Motor neuron (in vitro differentiated cells): ENCODE measurements at regions not wholly inside any gene's neighbourhood (a gene's known extent, or its start where the extent isn't known, plus 50 kb on each side); places are given as distances from the start of the nearest gene placed in this dataset.
"Not testable (repeated sequence)": the region's sequence is repeated elsewhere in the genome, so short reads cannot be mapped to it uniquely, and the experiment has no call there.

Source experiments
- ATAC-seq, 8 experiments: fragments of 200-7000 bp; cut with Tn5 transposase; replicated peaks in 6 of 8; 2 replicates each; pipeline ENCODE4 v1.8.0; 2021; ENCODE audit warnings: mild to moderate bottlenecking in 8 of 8, moderate library complexity in 8 of 8
- H3K27ac ChIP-seq, 2 donors: fragments of 250-450 bp; sonication (Bioruptor Pico); 2 replicates each; pipeline ENCODE4 v1.9.0; 2021; ENCODE audit warnings: antibody characterized with exemption in 2 of 2, mild to moderate bottlenecking in 2 of 2, moderate library complexity in 1 of 2
- H3K4me1 ChIP-seq, 2 donors: fragments of 250-450 bp; sonication (Bioruptor Pico); replicated peaks in 1 of 2; 2 replicates each; pipeline ENCODE4 v1.6.1; 2021; ENCODE audit warnings: antibody characterized with exemption in 2 of 2, mild to moderate bottlenecking in 2 of 2, moderate library complexity in 1 of 2
- H3K4me3 ChIP-seq, 5 donors: fragments of 250-450 bp; sonication (Bioruptor Pico); 2 replicates each; pipeline ENCODE4 v1.9.0; 2021; ENCODE audit warnings: antibody characterized with exemption in 5 of 5, mild to moderate bottlenecking in 5 of 5, moderate library complexity in 4 of 5
- WGBS, 10 experiments: fragments of 450-650 bp; shearing (Covaris generic); methylation state at CpG; one replicate each; pipeline ENCODE4 v1.0.0; 2022; 5-methylcytosine and 5-hydroxymethylcytosine counted together
- in situ Hi-C, 9 experiments: fragments of 400-800 bp; cut with MboI; loops; one replicate each; pipeline ENCODE4 v1.15.0; 2021; ENCODE audit warnings: low sequenced_read_pairs in 9 of 9, low pct_unique_long_range_greater_than_20kb in 2 of 9; ENCODE audit not compliant: unreplicated experiment in 9 of 9

- ATAC-seq, result no peak
- 20 to 90% (median 63%) methylated on average over 1 to 12 of the region's 12 CpGs; no CpG with 5 or more reads in 3 of the 10 experiments for WGBS, 10 experiments
- in situ Hi-C loops, result no loop called here
- Histone ChIP-seq H3K27ac (no peak overlapping the region), H3K4me1 (no peaks in the 10 kb centered on the region), H3K4me3 (no peak overlapping the region)
These were observed 142.0 kb downstream of the RTP5 start for GRCh38 chr2:242011516-242011915.

- Histone ChIP-seq H3K27ac (no peak overlapping the region), H3K4me1 (no peaks in the 10 kb centered on the region), H3K4me3 (no peak overlapping the region)
- no peak for ATAC-seq
- WGBS, 10 experiments, result 64 to 100% (median 89%) methylated on average over 1 to 28 of the region's 40 CpGs
- in situ Hi-C loops, result no loop called here
These were observed 142.6 kb downstream of the RTP5 start for GRCh38 chr2:242011991-242012764.

DNA sequence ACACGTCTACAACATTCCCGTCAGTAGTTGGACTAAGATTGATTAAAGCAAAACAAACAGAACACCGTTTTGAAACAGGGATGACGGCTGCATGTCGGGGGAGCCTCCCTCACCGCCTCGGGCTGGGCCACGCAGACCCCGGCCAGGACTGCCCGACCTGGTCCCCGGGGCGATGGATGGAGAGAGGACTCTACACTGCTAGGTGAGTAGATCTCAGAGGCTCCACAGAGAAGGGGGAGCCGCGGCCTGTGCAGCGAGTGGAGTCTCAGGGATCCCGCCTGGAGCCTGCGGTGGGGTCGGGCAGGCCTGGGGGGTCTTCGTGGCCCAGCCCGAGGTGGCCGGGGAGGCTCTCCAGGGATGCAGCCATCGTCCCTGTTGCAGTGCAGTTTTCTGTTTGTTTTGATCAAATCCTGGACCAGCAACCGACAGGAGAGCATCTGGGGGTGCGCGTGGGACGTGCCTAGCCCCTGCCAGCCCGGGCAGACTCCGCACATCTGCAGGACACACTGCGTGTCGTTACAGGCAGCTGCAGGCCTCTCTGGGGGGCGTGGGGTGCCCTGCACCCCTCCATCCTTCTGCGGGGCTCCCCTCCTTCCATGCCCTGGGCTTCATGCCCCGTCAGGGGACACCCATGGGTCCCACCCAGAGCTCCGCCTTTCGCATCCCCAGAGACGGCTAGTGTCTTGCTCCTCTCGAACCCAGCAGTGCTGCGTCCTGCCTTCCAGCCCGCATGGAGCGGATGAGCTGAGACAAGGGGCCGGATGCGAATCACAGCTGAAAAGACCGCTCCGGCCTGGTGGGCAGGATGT lies 143.6 kb downstream of the RTP5 start:
- no peak overlapping the region for H3K4me3 ChIP-seq
- 63 to 85% (median 79%) methylated on average over 1 to 12 of the region's 44 CpGs; no CpG with 5 or more reads in 3 of the 10 experiments for WGBS, 10 experiments
- no peak for ATAC-seq
- H3K27ac ChIP-seq, result no peak overlapping the region
- H3K4me1 ChIP-seq, result no peaks in the 10 kb centered on the region
- in situ Hi-C loops, result no loop called here

DNA sequence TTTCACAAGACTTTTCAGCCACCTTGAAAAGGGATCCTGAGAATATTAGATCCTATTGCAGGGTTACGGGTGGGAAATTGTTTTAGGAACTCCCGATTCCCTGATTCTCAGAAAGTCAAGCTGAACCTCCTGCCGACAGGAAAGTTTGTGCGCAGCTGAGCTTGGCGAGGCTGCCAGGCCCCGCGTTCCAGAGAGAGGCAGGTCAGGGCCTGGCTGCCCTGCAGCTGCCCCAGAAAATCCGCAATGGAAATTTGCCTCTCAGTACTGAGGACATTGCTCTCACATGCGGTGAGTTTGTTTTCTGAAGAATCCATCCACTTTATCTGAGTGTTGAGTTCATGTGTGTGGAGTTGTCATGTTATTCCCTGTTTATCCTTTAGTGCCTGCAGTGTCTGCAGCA lies 144.2 kb downstream of the RTP5 start:
- in situ Hi-C loops, result no loop called here
- Histone ChIP-seq H3K4me1 (no peaks in the 10 kb centered on the region), H3K4me3 (no peak overlapping the region), H3K27ac (no peak overlapping the region)
- WGBS, 10 experiments, result 48 to 80% (median 63%) methylated on average over 1 to 8 of the region's 9 CpGs; no CpG with 5 or more reads in 2 of the 10 experiments
- ATAC-seq, result peak in 1 of 8 experiments; percentile 28

DNA sequence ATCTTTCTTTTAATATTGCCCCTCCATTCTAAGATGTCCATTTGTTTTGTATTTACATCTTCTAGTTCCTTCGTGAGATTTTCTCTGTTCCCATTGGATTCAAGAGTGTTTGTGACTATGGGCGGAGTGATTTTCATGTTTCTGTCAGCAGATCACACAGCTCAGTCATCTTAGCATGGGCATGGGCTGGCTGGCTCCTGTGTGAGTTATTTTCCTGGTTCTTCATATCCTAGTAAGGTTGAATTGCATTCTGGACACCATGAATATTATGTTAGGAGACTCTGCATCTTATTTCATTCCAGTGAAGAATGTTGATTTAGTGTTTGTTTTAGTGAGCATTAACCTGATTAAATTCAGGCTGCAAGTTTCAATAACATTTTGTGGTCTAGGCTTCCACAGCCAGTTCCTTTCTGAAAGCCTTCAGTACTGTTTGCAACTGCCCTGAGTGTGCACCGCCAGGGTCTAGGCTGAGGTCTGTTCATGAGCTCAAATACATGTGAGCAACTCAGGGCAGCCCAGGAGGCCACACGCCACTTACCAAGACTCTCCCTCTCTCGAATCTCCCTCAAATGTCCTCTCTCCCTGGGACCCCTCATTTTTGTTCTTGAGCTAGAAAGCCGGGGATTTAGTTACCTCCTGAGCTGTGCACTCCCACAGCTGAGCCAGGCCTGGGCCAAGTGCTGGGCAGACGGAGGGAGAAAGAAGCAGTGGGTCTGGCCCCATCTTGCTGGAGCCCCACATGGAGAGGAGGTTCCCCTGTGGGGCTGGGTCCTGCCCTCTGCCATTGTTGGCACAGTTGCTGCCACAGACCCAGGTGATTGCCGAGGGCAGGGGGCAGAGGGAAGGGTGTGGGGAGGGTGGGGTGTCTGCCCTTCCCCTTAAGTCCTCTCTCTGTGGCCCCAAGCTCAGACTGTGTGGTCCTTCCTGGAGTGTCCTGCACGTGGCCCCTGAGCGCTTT lies 145.9 kb downstream of the RTP5 start:
- no peak overlapping the region for H3K4me3 ChIP-seq
- in situ Hi-C loops, result no loop called here
- no peak overlapping the region for H3K27ac ChIP-seq
- no peaks in the 10 kb centered on the region for H3K4me1 ChIP-seq
- ATAC-seq, result peak in 3 of 8 experiments; percentile 54 to 82 (median 56)
- 43 to 83% (median 67%) methylated on average over 2 to 5 of the region's 10 CpGs for WGBS, 10 experiments

GRCh38 chr2:242017086-242017485 lies 147.6 kb downstream of the RTP5 start:
- Histone ChIP-seq H3K27ac (no peak overlapping the region), H3K4me1 (no peaks in the 10 kb centered on the region), H3K4me3 (no peak overlapping the region)
- in situ Hi-C loops, result no loop called here
- WGBS, 10 experiments, result 61 to 93% (median 75%) methylated on average over 1 to 6 of the region's 10 CpGs; no CpG with 5 or more reads in 3 of the 10 experiments
- ATAC-seq, result no peak

- ATAC-seq, in situ Hi-C loops, H3K4me3 ChIP-seq, H3K4me1 ChIP-seq, H3K27ac ChIP-seq: not testable (repeated sequence)
- 60 to 100% (median 84%) methylated on average over 1 to 7 of the region's 10 CpGs; no CpG with 5 or more reads in 5 of the 10 experiments for WGBS, 10 experiments
These were observed 148.9 kb downstream of the RTP5 start for GRCh38 chr2:242018416-242018815.

DNA sequence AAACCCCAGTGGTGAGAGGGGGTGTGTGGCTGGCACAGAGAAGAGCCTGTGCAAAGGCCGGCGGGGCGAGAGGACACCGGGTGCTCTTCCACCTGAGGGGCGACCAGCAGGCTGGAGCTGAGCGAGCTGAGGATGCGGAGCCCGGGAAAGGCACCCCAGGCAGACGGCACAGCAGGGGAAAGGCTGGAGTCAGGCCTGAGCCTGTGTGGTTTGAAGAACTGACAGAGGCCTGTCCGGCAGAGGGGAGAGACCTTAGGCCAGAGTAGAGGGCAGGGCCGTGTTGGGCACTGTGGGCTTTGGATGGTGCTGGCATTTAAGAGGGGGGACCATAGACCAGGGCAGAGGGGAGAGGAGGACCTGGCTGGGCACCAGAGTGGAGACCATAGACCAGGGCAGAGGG lies 149.8 kb downstream of the RTP5 start:
- WGBS, 10 experiments, result 50 to 80% methylated on average over 1 to 2 of the region's 11 CpGs; no CpG with 5 or more reads in 8 of the 10 experiments
- H3K27ac ChIP-seq, result no peak overlapping the region
- in situ Hi-C loops, result no loop called here
- H3K4me1 ChIP-seq, result no peaks in the 10 kb centered on the region
- no peak overlapping the region for H3K4me3 ChIP-seq
- no peak for ATAC-seq

DNA sequence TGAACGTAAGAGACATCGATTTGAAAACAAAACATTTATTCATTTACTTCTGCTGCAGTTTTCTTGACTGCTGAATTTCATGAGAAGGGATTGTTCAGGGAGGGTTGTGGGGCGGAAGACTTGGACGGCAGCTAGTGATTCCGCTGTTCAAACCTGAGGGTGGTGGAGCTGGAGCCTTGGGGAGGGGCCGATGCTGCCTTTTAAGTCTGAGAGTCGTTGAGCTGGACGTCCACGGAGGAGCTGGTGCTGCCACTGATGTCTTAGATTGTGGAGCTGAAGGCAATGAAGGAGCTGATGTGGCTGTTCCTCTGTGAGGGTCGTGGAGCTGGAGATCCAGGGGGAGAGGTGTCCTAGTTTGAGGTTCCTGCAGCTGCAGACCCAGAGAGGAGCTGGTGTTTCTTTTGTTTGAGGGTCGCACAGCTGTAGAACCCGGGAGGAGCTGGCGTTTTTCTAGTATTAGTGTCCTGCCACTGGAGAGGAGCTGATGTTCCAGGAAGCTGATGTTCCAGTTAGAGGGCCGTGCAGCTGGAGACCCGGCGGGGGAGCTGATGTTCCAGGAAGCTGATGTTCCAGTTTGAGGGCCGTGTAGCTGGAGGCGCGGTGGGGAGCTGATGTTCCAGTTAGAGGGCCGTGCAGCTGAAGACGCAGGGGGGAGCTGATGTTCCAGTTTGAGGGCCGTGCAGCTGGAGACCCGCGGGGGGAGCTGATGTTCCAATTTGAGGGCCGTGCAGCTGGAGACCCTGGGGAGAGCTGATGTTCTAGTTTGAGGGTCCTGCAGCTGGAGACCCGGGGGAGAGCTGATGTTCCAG lies 150.9 kb downstream of the RTP5 start:
- 21 to 85% (median 73%) methylated on average over 4 to 13 of the region's 26 CpGs; no CpG with 5 or more reads in 1 of the 10 experiments for WGBS, 10 experiments
- Histone ChIP-seq H3K4me3 (no peak overlapping the region), H3K27ac (no peak overlapping the region), H3K4me1 (no peaks in the 10 kb centered on the region)
- in situ Hi-C loops, result no loop called here
- peak in 3 of 8 experiments; percentile 77 to 87 (median 84) for ATAC-seq

DNA sequence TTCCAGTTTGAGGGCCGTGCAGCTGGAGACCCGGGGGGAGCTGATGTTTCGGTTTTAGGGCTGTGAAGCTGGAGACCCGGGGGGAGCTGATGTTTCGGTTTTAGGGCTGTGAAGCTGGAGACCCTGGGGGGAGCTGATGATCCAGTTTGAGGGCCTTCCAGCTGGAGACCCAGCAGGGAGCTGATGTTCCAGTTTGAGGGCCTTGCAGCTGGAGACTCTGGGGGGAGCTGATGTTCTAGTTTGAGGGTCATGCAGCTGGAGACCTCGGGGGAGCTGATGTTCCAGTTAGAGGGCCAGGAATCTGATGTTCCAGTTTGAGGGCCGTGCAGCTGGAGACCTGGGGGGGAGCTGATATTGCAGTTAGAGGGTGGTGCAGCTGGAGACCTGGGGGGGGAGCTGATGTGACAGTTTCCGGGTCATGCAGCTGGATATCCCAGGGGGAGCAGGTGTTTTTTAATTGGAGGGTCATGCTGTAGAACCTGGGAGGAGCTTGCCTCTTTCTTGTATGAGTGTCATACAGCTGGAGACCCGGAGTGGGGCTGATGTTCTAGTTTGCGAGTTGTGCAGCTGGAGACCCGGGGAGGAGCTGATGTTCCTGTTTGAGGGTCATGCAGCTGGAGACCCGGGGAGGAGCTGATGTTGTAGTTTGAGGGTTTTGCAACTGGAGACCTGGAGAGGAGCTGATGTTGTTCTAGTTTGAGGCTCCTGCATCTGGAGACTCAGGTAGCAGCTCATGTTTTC lies 153.2 kb downstream of the RTP5 start:
- Histone ChIP-seq H3K27ac (no peak overlapping the region), H3K4me3 (no peak overlapping the region), H3K4me1 (no peaks in the 10 kb centered on the region)
- in situ Hi-C loops, result no loop called here
- WGBS, 10 experiments, result 22 to 100% (median 49%) methylated on average over 1 to 5 of the region's 12 CpGs; no CpG with 5 or more reads in 4 of the 10 experiments
- ATAC-seq, result no peak

- Histone ChIP-seq H3K4me3 (no peak overlapping the region), H3K27ac (no peak overlapping the region), H3K4me1 (no peaks in the 10 kb centered on the region)
- in situ Hi-C loops, result no loop called here
- WGBS, 10 experiments, result 40 to 86% (median 74%) methylated on average over 1 to 11 of the region's 18 CpGs; no CpG with 5 or more reads in 1 of the 10 experiments
- ATAC-seq, result no peak
These were observed 155.3 kb downstream of the RTP5 start for GRCh38 chr2:242024751-242025355.
